ENCODE measurements at regions not wholly inside any gene's neighbourhood (a gene's known extent, or its start where the extent isn't known, plus 50 kb on each side); places are given as distances from the start of the nearest gene placed in this dataset.

DNA sequence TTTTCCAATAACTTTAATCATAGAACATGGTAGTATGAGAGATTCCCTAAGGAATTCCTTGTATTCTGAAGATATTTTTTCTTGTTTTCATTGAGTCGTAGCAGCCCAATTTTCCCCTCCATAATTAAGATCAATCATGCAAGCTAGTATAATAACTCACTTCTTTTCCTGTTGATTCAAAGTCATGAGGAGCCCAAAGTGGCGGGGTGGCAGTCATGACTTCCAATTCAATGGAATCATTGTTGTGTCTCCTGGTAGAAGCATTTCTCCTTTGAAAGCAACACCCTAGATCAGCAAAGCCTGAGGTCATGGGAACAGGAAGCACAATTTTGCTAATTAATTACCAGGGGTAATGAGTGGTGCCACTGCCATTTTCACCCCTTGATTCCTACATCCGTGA is 77.6 kb upstream of the MAGI2 start:
- Histone ChIP-seq H2AFZ (ENCODE audit: low read length) (no peak overlapping the region), H3K4me2 (ENCODE audit: low read depth, low read length) (no peak overlapping the region)
- TF ChIP-seq EZH2 (optimal IDR thresholded peaks at IDR 0.05; ENCODE audit: low read depth, low read length): no peak
- TF ChIP-seq EZH2phosphoT487 (IDR thresholded peaks at IDR 0.05; ENCODE audit: low read length): no peak
- TF ChIP-seq, protein P1, sequence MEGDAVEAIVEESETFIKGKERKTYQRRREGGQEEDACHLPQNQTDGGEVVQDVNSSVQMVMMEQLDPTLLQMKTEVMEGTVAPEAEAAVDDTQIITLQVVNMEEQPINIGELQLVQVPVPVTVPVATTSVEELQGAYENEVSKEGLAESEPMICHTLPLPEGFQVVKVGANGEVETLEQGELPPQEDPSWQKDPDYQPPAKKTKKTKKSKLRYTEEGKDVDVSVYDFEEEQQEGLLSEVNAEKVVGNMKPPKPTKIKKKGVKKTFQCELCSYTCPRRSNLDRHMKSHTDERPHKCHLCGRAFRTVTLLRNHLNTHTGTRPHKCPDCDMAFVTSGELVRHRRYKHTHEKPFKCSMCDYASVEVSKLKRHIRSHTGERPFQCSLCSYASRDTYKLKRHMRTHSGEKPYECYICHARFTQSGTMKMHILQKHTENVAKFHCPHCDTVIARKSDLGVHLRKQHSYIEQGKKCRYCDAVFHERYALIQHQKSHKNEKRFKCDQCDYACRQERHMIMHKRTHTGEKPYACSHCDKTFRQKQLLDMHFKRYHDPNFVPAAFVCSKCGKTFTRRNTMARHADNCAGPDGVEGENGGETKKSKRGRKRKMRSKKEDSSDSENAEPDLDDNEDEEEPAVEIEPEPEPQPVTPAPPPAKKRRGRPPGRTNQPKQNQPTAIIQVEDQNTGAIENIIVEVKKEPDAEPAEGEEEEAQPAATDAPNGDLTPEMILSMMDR (IDR thresholded peaks at IDR 0.05; ENCODE audit: low read length): no peak

GRCh38 chr7:79529881-79530235 is 76.4 kb upstream of the MAGI2 start:
- Histone ChIP-seq H3K79me2 (ENCODE audit: low read length) (no peaks in the 10 kb centered on the region), H3K4me2 (ENCODE audit: low read depth, low read length) (no peak overlapping the region), H3K27ac (ENCODE audit: low read length) (no peak overlapping the region), H3F3A (ENCODE audit: insufficient read depth, low read length) (no peaks in the 10 kb centered on the region), H2AFZ (ENCODE audit: low read length) (no peak overlapping the region), H4K20me1 (ENCODE audit: insufficient read depth, low read length) (no peaks in the 10 kb centered on the region), H3K4me1 (ENCODE audit: low read length) (no peaks in the 10 kb centered on the region), H3K9ac (ENCODE audit: low read length) (no peak overlapping the region), H3K36me3 (replicated peaks; ENCODE audit: insufficient read depth, low read length) (no peaks in the 10 kb centered on the region), H3K9me2 (replicated peaks; ENCODE audit: insufficient read depth, low read length) (no peaks in the 10 kb centered on the region), H3K9me3 (replicated peaks; ENCODE audit: insufficient read depth, low read length) (no peaks in the 10 kb centered on the region), H3K4me3 (ENCODE audit: low read length) (no peak overlapping the region), H3K27me3 (replicated peaks; ENCODE audit: insufficient read depth, low read length) (no peaks in the 10 kb centered on the region)
- TF ChIP-seq, protein P1 (IDR thresholded peaks at IDR 0.05; ENCODE audit: low read length): no peak
- TF ChIP-seq EZH2 (optimal IDR thresholded peaks at IDR 0.05; ENCODE audit: low read depth, low read length): no peak
- no peak for TF ChIP-seq EZH2phosphoT487 (IDR thresholded peaks at IDR 0.05; ENCODE audit: low read length)
- no peak for DNase-seq

More for the DNA sequence above, 77.6 kb upstream of the MAGI2 start:
- no peaks in the 10 kb centered on the region for H3K9me2 ChIP-seq (replicated peaks; ENCODE audit: insufficient read depth, low read length)
- no peaks in the 10 kb centered on the region for H3F3A ChIP-seq (ENCODE audit: insufficient read depth, low read length)
- DNase-seq: no peak
- H3K27ac ChIP-seq (ENCODE audit: low read length): no peak overlapping the region
- no peaks in the 10 kb centered on the region for H4K20me1 ChIP-seq (ENCODE audit: insufficient read depth, low read length)
- no peaks in the 10 kb centered on the region for H3K36me3 ChIP-seq (replicated peaks; ENCODE audit: insufficient read depth, low read length)
- no peaks in the 10 kb centered on the region for H3K27me3 ChIP-seq (replicated peaks; ENCODE audit: insufficient read depth, low read length)
- H3K79me2 ChIP-seq (ENCODE audit: low read length): no peaks in the 10 kb centered on the region
- no peaks in the 10 kb centered on the region for H3K9me3 ChIP-seq (replicated peaks; ENCODE audit: insufficient read depth, low read length)
- no peak overlapping the region for H3K4me3 ChIP-seq (ENCODE audit: low read length)
- no peak overlapping the region for H3K9ac ChIP-seq (ENCODE audit: low read length)
- no peaks in the 10 kb centered on the region for H3K4me1 ChIP-seq (ENCODE audit: low read length)

DNA sequence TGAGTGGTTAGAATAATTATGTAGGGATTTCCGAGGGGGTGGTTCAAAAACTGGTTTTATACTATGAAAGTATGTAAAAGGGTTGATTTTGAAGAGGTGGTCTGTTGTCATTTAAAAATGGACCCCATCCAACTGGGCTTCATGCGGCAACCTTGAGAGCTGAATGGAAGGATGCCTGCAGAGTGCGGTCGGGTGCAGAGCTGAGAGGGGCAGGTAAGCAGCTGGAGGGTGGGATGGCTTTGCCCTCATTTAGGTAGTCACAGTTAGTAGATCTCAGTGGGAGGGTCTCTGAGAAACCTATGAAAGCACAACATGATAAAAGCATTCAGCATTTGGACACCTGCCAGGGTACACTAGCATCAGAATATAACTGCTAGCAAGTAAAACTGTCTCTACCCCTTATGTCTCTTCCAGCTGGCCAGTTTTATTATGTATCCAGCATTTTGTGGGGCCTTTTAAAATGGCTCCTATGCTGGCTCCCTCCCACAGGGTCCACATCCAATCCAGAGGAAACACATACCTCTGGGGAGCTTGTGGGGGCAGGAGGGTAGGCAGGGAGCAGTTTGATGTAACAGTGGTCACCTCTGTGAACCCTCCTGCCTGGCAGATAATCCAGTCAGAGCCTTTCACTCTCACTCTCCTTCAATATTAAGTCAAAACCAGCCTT is 75.9 kb upstream of the MAGI2 start:
- TF ChIP-seq, protein P1 (IDR thresholded peaks at IDR 0.05; ENCODE audit: low read length): no peak
- TF ChIP-seq EZH2phosphoT487 (IDR thresholded peaks at IDR 0.05; ENCODE audit: low read length) (no peak), EZH2 (optimal IDR thresholded peaks at IDR 0.05; ENCODE audit: low read depth, low read length) (no peak)
- DNase-seq: no peak
- Histone ChIP-seq H3K79me2 (ENCODE audit: low read length) (no peaks in the 10 kb centered on the region), H3K27ac (ENCODE audit: low read length) (no peak overlapping the region), H3K4me3 (ENCODE audit: low read length) (no peak overlapping the region), H3K4me2 (ENCODE audit: low read depth, low read length) (no peak overlapping the region), H3K9me2 (replicated peaks; ENCODE audit: insufficient read depth, low read length) (no peaks in the 10 kb centered on the region), H2AFZ (ENCODE audit: low read length) (no peak overlapping the region), H4K20me1 (ENCODE audit: insufficient read depth, low read length) (no peaks in the 10 kb centered on the region), H3K4me1 (ENCODE audit: low read length) (no peaks in the 10 kb centered on the region), H3K27me3 (replicated peaks; ENCODE audit: insufficient read depth, low read length) (no peaks in the 10 kb centered on the region), H3K9me3 (replicated peaks; ENCODE audit: insufficient read depth, low read length) (no peaks in the 10 kb centered on the region), H3K36me3 (replicated peaks; ENCODE audit: insufficient read depth, low read length) (no peaks in the 10 kb centered on the region), H3K9ac (ENCODE audit: low read length) (no peak overlapping the region), H3F3A (ENCODE audit: insufficient read depth, low read length) (no peaks in the 10 kb centered on the region)
